AG10803 (cell line): ENCODE measurements at regions not wholly inside any gene's neighbourhood (a gene's known extent, or its start where the extent isn't known, plus 50 kb on each side); places are given as distances from the start of the nearest gene placed in this dataset.

Experiments
- DNase-seq: peaks from one replicate; pipeline ENCODE4 v3.0.0; 2010; ENCODE audit warnings: low read depth
- H3K4me3 ChIP-seq: 2 replicates; pipeline ENCODE4 v1.5.1; 2011; ENCODE audit warnings: mild to moderate bottlenecking, low read length, control low read depth
- TF ChIP-seq, protein P1 (sequence below): conservative IDR thresholded peaks from 2 replicates; pipeline ENCODE4 v1.5.1; 2011; ENCODE audit warnings: mild to moderate bottlenecking, low read length, control low read depth, inconsistent platforms

DNA sequence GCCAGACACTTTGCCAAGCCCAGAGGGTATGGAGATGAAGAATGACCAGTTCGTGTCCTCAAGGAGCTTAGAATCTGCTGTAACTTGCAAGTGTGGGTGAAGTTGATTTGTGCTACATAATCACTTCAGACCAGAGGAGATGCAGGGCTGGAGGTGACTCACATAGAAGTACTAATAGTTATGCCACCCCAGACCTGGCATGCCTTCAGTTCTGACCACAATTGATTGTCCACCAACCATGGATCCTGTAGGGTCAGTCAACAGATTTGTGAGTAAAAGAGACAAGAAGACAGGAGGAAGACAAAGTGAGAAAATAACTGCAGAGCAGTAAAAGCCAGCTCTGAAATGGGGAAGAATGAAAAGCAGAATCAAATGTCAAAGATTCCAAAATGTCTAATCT is 51.2 kb upstream of the BMPER start:
- TF ChIP-seq, protein P1, sequence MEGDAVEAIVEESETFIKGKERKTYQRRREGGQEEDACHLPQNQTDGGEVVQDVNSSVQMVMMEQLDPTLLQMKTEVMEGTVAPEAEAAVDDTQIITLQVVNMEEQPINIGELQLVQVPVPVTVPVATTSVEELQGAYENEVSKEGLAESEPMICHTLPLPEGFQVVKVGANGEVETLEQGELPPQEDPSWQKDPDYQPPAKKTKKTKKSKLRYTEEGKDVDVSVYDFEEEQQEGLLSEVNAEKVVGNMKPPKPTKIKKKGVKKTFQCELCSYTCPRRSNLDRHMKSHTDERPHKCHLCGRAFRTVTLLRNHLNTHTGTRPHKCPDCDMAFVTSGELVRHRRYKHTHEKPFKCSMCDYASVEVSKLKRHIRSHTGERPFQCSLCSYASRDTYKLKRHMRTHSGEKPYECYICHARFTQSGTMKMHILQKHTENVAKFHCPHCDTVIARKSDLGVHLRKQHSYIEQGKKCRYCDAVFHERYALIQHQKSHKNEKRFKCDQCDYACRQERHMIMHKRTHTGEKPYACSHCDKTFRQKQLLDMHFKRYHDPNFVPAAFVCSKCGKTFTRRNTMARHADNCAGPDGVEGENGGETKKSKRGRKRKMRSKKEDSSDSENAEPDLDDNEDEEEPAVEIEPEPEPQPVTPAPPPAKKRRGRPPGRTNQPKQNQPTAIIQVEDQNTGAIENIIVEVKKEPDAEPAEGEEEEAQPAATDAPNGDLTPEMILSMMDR = no peak
- H3K4me3 ChIP-seq = no peak overlapping the region
- peak; percentile 86 for DNase-seq

DNA sequence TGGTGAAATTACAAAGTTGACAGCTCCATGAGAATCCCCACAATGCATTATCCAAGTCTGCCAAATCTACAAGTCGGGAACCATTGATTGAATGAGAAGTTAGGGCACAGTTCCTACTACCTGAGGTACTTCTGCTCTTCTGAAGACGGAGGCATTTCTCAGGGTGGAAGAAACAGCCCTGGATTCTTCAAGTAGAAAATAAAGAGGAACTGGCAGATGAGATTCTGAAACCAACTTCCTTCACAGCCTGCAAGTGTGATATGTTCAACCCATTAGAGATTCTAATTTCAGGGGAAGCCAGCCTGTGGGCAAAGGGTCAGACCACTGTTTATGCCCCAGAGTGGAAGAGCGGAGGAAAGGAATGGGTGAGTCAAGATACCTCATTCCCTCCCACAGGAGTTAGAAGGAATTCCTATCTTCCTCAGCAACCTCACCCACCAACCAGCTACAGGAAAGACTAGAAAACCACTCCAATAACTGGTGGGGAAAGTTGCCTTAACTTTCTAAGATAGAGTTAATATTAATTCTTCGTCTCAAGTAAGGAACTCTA is 50.5 kb upstream of the BMPER start:
- TF ChIP-seq, protein P1 = no peak
- peak; percentile 82 for DNase-seq
- H3K4me3 ChIP-seq = no peak overlapping the region
